GM13976 (cell line): ENCODE measurements at regions not wholly inside any gene's neighbourhood (a gene's known extent, or its start where the extent isn't known, plus 50 kb on each side); places are given as distances from the start of the nearest gene placed in this dataset.
"Not testable (repeated sequence)": the region's sequence is repeated elsewhere in the genome, so short reads cannot be mapped to it uniquely, and the experiment has no call there.

Experiments
- DNase-seq: peaks from one replicate; pipeline ENCODE4 v3.0.0; 2012; ENCODE audit warnings: low spot score
- CTCF ChIP-seq: IDR thresholded peaks from 2 replicates; pipeline ENCODE4 v1.5.1; 2012; ENCODE audit warnings: borderline replicate concordance, mild to moderate bottlenecking; ENCODE audit not compliant: insufficient read depth; ENCODE audit errors: extremely low read depth, missing control alignments, control extremely low read depth
- in situ Hi-C: fragments of 300-500 bp; cut with MboI; formaldehyde crosslinking; loops from one replicate; pipeline ENCODE4 v1.12.0; 2022; ENCODE audit warnings: low sequenced_read_pairs, mixed read lengths, inconsistent platforms; ENCODE audit not compliant: unreplicated experiment

GRCh38 chr1:38773483-38773882 is 86.1 kb downstream of the RRAGC start:
- no peak for DNase-seq
- no peak for TF ChIP-seq CTCF
- in situ Hi-C loops = no loop called here

GRCh38 chr1:38772953-38773352 is 86.6 kb downstream of the RRAGC start:
- in situ Hi-C loops = no loop called here

DNA sequence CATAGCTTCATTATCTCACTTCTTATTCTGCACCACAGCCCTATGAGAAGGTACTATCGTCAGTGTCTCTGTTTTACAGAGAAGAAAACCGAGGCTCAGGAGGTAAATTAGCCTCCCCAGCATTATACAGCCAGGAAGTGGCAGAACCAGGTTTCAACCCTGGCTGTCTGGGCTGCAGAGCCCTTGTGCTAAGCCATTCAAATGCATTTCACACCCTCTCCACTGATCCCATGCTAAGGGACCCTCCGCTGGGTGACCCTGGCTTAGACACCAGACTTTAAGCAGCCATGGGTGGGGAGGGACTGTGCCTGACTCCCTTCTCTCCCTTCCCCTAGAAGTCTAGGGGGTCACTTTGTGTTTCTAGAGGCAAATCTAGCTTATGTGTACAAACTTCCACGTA is 87.5 kb downstream of the RRAGC start:
- in situ Hi-C loops = no loop called here
- DNase-seq = no peak
- TF ChIP-seq CTCF = no peak

More at GRCh38 chr1:38772953-38773352, 86.6 kb downstream of the RRAGC start:
- no peak for DNase-seq
- TF ChIP-seq CTCF = no peak

DNA sequence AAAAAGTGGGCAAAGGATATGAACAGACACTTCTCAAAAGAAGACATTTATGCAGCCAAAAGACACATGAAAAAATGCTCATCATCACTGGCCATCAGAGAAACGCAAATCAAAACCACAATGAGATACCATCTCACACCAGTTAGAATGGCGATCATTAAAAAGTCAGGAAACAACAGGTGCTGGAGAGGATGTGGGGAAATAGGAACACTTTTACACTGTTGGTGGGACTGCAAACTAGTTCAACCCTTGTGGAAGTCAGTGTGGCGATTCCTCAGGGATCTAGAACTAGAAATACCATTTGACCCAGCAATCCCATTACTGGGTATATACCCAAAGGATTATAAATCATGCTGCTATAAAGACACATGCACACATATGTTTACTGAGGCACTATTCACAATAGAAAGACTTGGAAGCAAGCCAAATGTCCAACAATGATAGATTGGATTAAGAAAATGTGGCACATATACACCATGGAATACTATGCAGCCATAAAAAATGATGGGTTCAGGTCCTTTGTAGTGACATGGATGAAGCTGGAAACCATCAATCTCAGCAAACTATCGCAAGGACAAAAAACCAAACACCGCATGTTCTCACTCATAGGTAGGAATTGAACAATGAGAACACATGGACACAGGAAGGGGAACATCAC is 88.9 kb downstream of the RRAGC start:
- DNase-seq, in situ Hi-C loops: not testable (repeated sequence)

- in situ Hi-C loops = no loop called here
- no peak for DNase-seq
- no peak for TF ChIP-seq CTCF
Observed at GRCh38 chr1:38766125-38766524, 93.4 kb downstream of the RRAGC start.

- no peak for TF ChIP-seq CTCF
- in situ Hi-C loops = no loop called here
- no peak for DNase-seq
Observed at GRCh38 chr1:38763121-38763520, 96.5 kb downstream of the RRAGC start.

- DNase-seq = no peak
- in situ Hi-C loops = no loop called here
- no peak for TF ChIP-seq CTCF
Observed at GRCh38 chr1:38760562-38760961, 99.0 kb downstream of the RRAGC start.
